ENCODE measurements at regions not wholly inside any gene's neighbourhood (a gene's known extent, or its start where the extent isn't known, plus 50 kb on each side); places are given as distances from the start of the nearest gene placed in this dataset.

- TF ChIP-seq SP4 (IDR thresholded peaks at IDR 0.05; ENCODE audit: low read length) (no peak), RBBP5 (IDR thresholded peaks at IDR 0.05; ENCODE audit: borderline replicate concordance, low read depth, low read length) (no peak), TAF7 (optimal IDR thresholded peaks at IDR 0.05; ENCODE audit: borderline replicate concordance, low read depth, low read length) (no peak), JUND (IDR thresholded peaks at IDR 0.05; ENCODE audit: low read length) (no peak)
- TF ChIP-seq, protein P1, sequence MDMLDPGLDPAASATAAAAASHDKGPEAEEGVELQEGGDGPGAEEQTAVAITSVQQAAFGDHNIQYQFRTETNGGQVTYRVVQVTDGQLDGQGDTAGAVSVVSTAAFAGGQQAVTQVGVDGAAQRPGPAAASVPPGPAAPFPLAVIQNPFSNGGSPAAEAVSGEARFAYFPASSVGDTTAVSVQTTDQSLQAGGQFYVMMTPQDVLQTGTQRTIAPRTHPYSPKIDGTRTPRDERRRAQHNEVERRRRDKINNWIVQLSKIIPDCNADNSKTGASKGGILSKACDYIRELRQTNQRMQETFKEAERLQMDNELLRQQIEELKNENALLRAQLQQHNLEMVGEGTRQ (IDR thresholded peaks at IDR 0.05; ENCODE audit: low read length), result no peak
These were observed 552.2 kb downstream of the MDFIC start (continued) for GRCh38 chr7:115474137-115474536.
